Esophagus squamous epithelium (tissue), 5 donors: ENCODE measurements at regions not wholly inside any gene's neighbourhood (a gene's known extent, or its start where the extent isn't known, plus 50 kb on each side); places are given as distances from the start of the nearest gene placed in this dataset.

Experiments
- DNase-seq: peaks from one replicate; lab custom pipeline; 2025; lab: John Stamatoyannopoulos, UW
- H3K27ac ChIP-seq, 4 donors: fragments of 200-600 bp; sonication (generic); one replicate each; pipeline ENCODE4 v1.5.1; 2016 to 2019; ENCODE audit warnings: mild to moderate bottlenecking in 1 of 4
- H3K27me3 ChIP-seq, 4 donors: fragments of 200-600 bp; sonication (generic); 1 replicate in 3 of 4; 2 replicates in 1 of 4; pipeline versions ENCODE4 v1.5.1 to v1.6.0; 2017 to 2021; ENCODE audit warnings: antibody characterized with exemption in 1 of 4
- H3K36me3 ChIP-seq, 3 donors: fragments of 200-600 bp; sonication (generic); one replicate each; pipeline ENCODE4 v1.5.1; 2016 to 2019
- H3K4me1 ChIP-seq, 3 donors: fragments of 200-600 bp; sonication (generic); one replicate each; pipeline ENCODE4 v1.5.1; 2017 to 2019
- H3K4me3 ChIP-seq, 4 donors: fragments of 200-600 bp; sonication (generic); 1 replicate in 3 of 4; 2 replicates in 1 of 4; pipeline ENCODE4 v1.5.1; 2016 to 2019; ENCODE audit warnings: mild to moderate bottlenecking in 2 of 4, moderate library complexity in 1 of 4
- H3K9me3 ChIP-seq, 3 donors: fragments of 200-600 bp; sonication (generic); one replicate each; pipeline ENCODE4 v1.5.1; 2016 to 2019
- CTCF ChIP-seq, 6 experiments: fragments of 450-650 bp in 4 of 6; fragments of 200-600 bp in 2 of 6; sonication (generic) in 2 of 6; IDR thresholded peaks; one replicate each; pipeline ENCODE4 v1.5.1; 2016 to 2019; ENCODE audit warnings: antibody characterized with exemption in 6 of 6, mild to moderate bottlenecking in 4 of 6, moderate library complexity in 4 of 6
- POLR2A ChIP-seq, 4 donors: fragments of 450-650 bp; IDR thresholded peaks; one replicate each; pipeline ENCODE4 v1.6.1; 2017; ENCODE audit warnings: antibody characterized with exemption in 4 of 4, mild to moderate bottlenecking in 4 of 4, moderate library complexity in 3 of 4
- whole genome bisulfite sequencing, 2 donors: methylation state at CpG; one replicate each; pipeline ENCODE4 v1.1.5; 2018; 5-methylcytosine and 5-hydroxymethylcytosine counted together
- intact Hi-C: fragments of 100-400 bp; cut with DNase I; formaldehyde crosslinking; loops from one replicate; pipeline ENCODE4 v1.15.0; 2022
- donor health status: DM: yes; HTN: yes; CAD: no.

GRCh38 chr14:71498212-71498611 is 434.0 kb upstream of the RGS6 start:
- TF ChIP-seq CTCF (IDR thresholded peaks at IDR 0.05) (no peak), POLR2A (IDR thresholded peaks at IDR 0.05) (no peak)
- intact Hi-C loops = no loop called here
- Histone ChIP-seq H3K36me3 (no peaks in the 10 kb centered on the region), H3K27me3 (no peaks in the 10 kb centered on the region), H3K27ac (no peak overlapping the region), H3K9me3 (no peaks in the 10 kb centered on the region), H3K4me3 (no peak overlapping the region), H3K4me1 (peaks cover 0 to 19% (median 8%) of the 10 kb centered on the region in 3 donors)
- DNase-seq = no peak
- WGBS, 2 donors = 29 to 44% methylated on average over 1 of the region's 1 CpG

- intact Hi-C loops = no loop called here
- no peaks in the 10 kb centered on the region for H3K9me3 ChIP-seq
- no peak for TF ChIP-seq CTCF (IDR thresholded peaks at IDR 0.05)
- no peak for TF ChIP-seq POLR2A (IDR thresholded peaks at IDR 0.05)
- H3K27ac ChIP-seq = no peak overlapping the region
- peaks cover 0 to 19% (median 8%) of the 10 kb centered on the region in 3 donors for H3K4me1 ChIP-seq
- no peak overlapping the region for H3K4me3 ChIP-seq
- DNase-seq = no peak
- 85 to 90% methylated on average over 3 of the region's 3 CpGs for WGBS, 2 donors
- no peaks in the 10 kb centered on the region for H3K36me3 ChIP-seq
- no peaks in the 10 kb centered on the region for H3K27me3 ChIP-seq
Measured at GRCh38 chr14:71499018-71499417, 433.2 kb upstream of the RGS6 start.

- H3K4me3 ChIP-seq = no peak overlapping the region
Measured at GRCh38 chr14:71507681-71508080, 424.5 kb upstream of the RGS6 start.

GRCh38 chr14:71508901-71509300 is 423.3 kb upstream of the RGS6 start:
- 75 to 79% methylated on average over 4 of the region's 4 CpGs for WGBS, 2 donors
- Histone ChIP-seq H3K27me3 (no peaks in the 10 kb centered on the region), H3K36me3 (peaks cover 0 to 13% (median 0%) of the 10 kb centered on the region in 3 donors), H3K4me3 (no peak overlapping the region), H3K27ac (no peak overlapping the region), H3K4me1 (no peaks in the 10 kb centered on the region), H3K9me3 (no peaks in the 10 kb centered on the region)
- no peak for DNase-seq
- intact Hi-C loops = no loop called here
- TF ChIP-seq POLR2A (IDR thresholded peaks at IDR 0.05) (no peak), CTCF (IDR thresholded peaks at IDR 0.05) (no peak)

More at GRCh38 chr14:71507681-71508080, 424.5 kb upstream of the RGS6 start:
- DNase-seq = no peak
- peaks cover 0 to under 1% (median 0%) of the 10 kb centered on the region in 3 donors for H3K36me3 ChIP-seq
- no peaks in the 10 kb centered on the region for H3K9me3 ChIP-seq
- H3K27ac ChIP-seq = no peak overlapping the region
- 90 to 100% methylated on average over 2 of the region's 3 CpGs for WGBS, 2 donors
- no peaks in the 10 kb centered on the region for H3K27me3 ChIP-seq
- intact Hi-C loops = no loop called here
- TF ChIP-seq POLR2A (IDR thresholded peaks at IDR 0.05) = no peak
- TF ChIP-seq CTCF (IDR thresholded peaks at IDR 0.05) = no peak
- H3K4me1 ChIP-seq = no peaks in the 10 kb centered on the region

- Histone ChIP-seq H3K4me1 (no peaks in the 10 kb centered on the region), H3K27me3 (no peaks in the 10 kb centered on the region)
Measured at GRCh38 chr14:71511152-71511551, 421.1 kb upstream of the RGS6 start.

More at GRCh38 chr14:71511152-71511551, 421.1 kb upstream of the RGS6 start:
- TF ChIP-seq POLR2A (IDR thresholded peaks at IDR 0.05) (no peak), CTCF (IDR thresholded peaks at IDR 0.05) (no peak)
- Histone ChIP-seq H3K4me3 (no peak overlapping the region), H3K9me3 (no peaks in the 10 kb centered on the region), H3K27ac (no peak overlapping the region), H3K36me3 (peaks cover 0 to 28% (median 0%) of the 10 kb centered on the region in 3 donors)
- DNase-seq = no peak
- intact Hi-C loops = no loop called here
- WGBS, 2 donors = 95 to 100% methylated on average over 2 of the region's 2 CpGs
